ENCODE measurements at regions not wholly inside any gene's neighbourhood (a gene's known extent, or its start where the extent isn't known, plus 50 kb on each side); places are given as distances from the start of the nearest gene placed in this dataset.

GRCh38 chr11:23570828-23571227, 710.6 kb upstream of the CCDC179 start:
- no peak for DNase-seq (ENCODE audit: low read depth in 6 of 9, low spot score in 9 of 9)
- no peak overlapping the region for H3K4me3 ChIP-seq (ENCODE audit: low read length in 2 of 2)
- H3K27ac ChIP-seq (ENCODE audit: low read depth in 1 of 2, low read length in 1 of 2), result no peak overlapping the region
- H3K9me3 ChIP-seq (ENCODE audit: control insufficient read depth in 2 of 2, insufficient read depth in 1 of 2, low read length in 1 of 2), result no peaks in the 10 kb centered on the region
- H3K36me3 ChIP-seq (ENCODE audit: control insufficient read depth in 2 of 2, insufficient read depth in 2 of 2, low read length in 1 of 2), result no peaks in the 10 kb centered on the region
- no peaks in the 10 kb centered on the region for H3K4me1 ChIP-seq (ENCODE audit: control insufficient read depth in 2 of 2, insufficient read depth in 2 of 2, low read length in 2 of 2)
- H3K27me3 ChIP-seq (ENCODE audit: control insufficient read depth in 2 of 2, insufficient read depth in 1 of 2, low read length in 1 of 2), result no peaks in the 10 kb centered on the region

- 89% methylated on average over 1 of the region's 1 CpG for WGBS
- H3K27ac ChIP-seq (ENCODE audit: low read depth in 1 of 2, low read length in 1 of 2), result no peak overlapping the region
These were observed 713.2 kb upstream of the CCDC179 start for GRCh38 chr11:23573429-23573828.

GRCh38 chr11:23574149-23574548, 713.9 kb upstream of the CCDC179 start:
- H3K9me3 ChIP-seq (ENCODE audit: control insufficient read depth in 2 of 2, insufficient read depth in 1 of 2, low read length in 1 of 2), result no peaks in the 10 kb centered on the region
- H3K27ac ChIP-seq (ENCODE audit: low read depth in 1 of 2, low read length in 1 of 2), result no peak overlapping the region
- no peaks in the 10 kb centered on the region for H3K27me3 ChIP-seq (ENCODE audit: control insufficient read depth in 2 of 2, insufficient read depth in 1 of 2, low read length in 1 of 2)
- no peaks in the 10 kb centered on the region for H3K36me3 ChIP-seq (ENCODE audit: control insufficient read depth in 2 of 2, insufficient read depth in 2 of 2, low read length in 1 of 2)
- H3K4me1 ChIP-seq (ENCODE audit: control insufficient read depth in 2 of 2, insufficient read depth in 2 of 2, low read length in 2 of 2), result no peaks in the 10 kb centered on the region
- DNase-seq (ENCODE audit: low read depth in 6 of 9, low spot score in 9 of 9), result no peak
- 81% methylated on average over 3 of the region's 3 CpGs for WGBS
- no peak overlapping the region for H3K4me3 ChIP-seq (ENCODE audit: low read length in 2 of 2)

More at GRCh38 chr11:23573429-23573828, 713.2 kb upstream of the CCDC179 start:
- Histone ChIP-seq H3K36me3 (ENCODE audit: control insufficient read depth in 2 of 2, insufficient read depth in 2 of 2, low read length in 1 of 2) (no peaks in the 10 kb centered on the region), H3K27me3 (ENCODE audit: control insufficient read depth in 2 of 2, insufficient read depth in 1 of 2, low read length in 1 of 2) (no peaks in the 10 kb centered on the region), H3K4me3 (ENCODE audit: low read length in 2 of 2) (no peak overlapping the region), H3K4me1 (ENCODE audit: control insufficient read depth in 2 of 2, insufficient read depth in 2 of 2, low read length in 2 of 2) (no peaks in the 10 kb centered on the region), H3K9me3 (ENCODE audit: control insufficient read depth in 2 of 2, insufficient read depth in 1 of 2, low read length in 1 of 2) (no peaks in the 10 kb centered on the region)
- no peak for DNase-seq (ENCODE audit: low read depth in 6 of 9, low spot score in 9 of 9)

- Histone ChIP-seq H3K36me3 (ENCODE audit: control insufficient read depth in 2 of 2, insufficient read depth in 2 of 2, low read length in 1 of 2) (no peaks in the 10 kb centered on the region), H3K9me3 (ENCODE audit: control insufficient read depth in 2 of 2, insufficient read depth in 1 of 2, low read length in 1 of 2) (no peaks in the 10 kb centered on the region), H3K27ac (ENCODE audit: low read depth in 1 of 2, low read length in 1 of 2) (no peak overlapping the region), H3K4me1 (ENCODE audit: control insufficient read depth in 2 of 2, insufficient read depth in 2 of 2, low read length in 2 of 2) (no peaks in the 10 kb centered on the region), H3K27me3 (ENCODE audit: control insufficient read depth in 2 of 2, insufficient read depth in 1 of 2, low read length in 1 of 2) (no peaks in the 10 kb centered on the region), H3K4me3 (ENCODE audit: low read length in 2 of 2) (no peak overlapping the region)
- 96% methylated on average over 2 of the region's 2 CpGs for WGBS
- no peak for DNase-seq (ENCODE audit: low read depth in 6 of 9, low spot score in 9 of 9)
These were observed 717.0 kb upstream of the CCDC179 start for GRCh38 chr11:23577296-23577695.

- Histone ChIP-seq H3K27me3 (ENCODE audit: control insufficient read depth in 2 of 2, insufficient read depth in 1 of 2, low read length in 1 of 2) (no peaks in the 10 kb centered on the region), H3K9me3 (ENCODE audit: control insufficient read depth in 2 of 2, insufficient read depth in 1 of 2, low read length in 1 of 2) (no peaks in the 10 kb centered on the region), H3K4me1 (ENCODE audit: control insufficient read depth in 2 of 2, insufficient read depth in 2 of 2, low read length in 2 of 2) (no peaks in the 10 kb centered on the region), H3K4me3 (ENCODE audit: low read length in 2 of 2) (no peak overlapping the region), H3K36me3 (ENCODE audit: control insufficient read depth in 2 of 2, insufficient read depth in 2 of 2, low read length in 1 of 2) (no peaks in the 10 kb centered on the region), H3K27ac (ENCODE audit: low read depth in 1 of 2, low read length in 1 of 2) (no peak overlapping the region)
- DNase-seq (ENCODE audit: low read depth in 6 of 9, low spot score in 9 of 9), result no peak
- WGBS, result 95% methylated on average over 2 of the region's 2 CpGs
These were observed 725.3 kb upstream of the CCDC179 start for GRCh38 chr11:23585416-23586104.

GRCh38 chr11:23586173-23586572, 725.9 kb upstream of the CCDC179 start:
- H3K4me3 ChIP-seq (ENCODE audit: low read length in 2 of 2), result no peak overlapping the region
- 77% methylated on average over 1 of the region's 1 CpG for WGBS
- no peak overlapping the region for H3K27ac ChIP-seq (ENCODE audit: low read depth in 1 of 2, low read length in 1 of 2)
- no peaks in the 10 kb centered on the region for H3K9me3 ChIP-seq (ENCODE audit: control insufficient read depth in 2 of 2, insufficient read depth in 1 of 2, low read length in 1 of 2)
- no peaks in the 10 kb centered on the region for H3K4me1 ChIP-seq (ENCODE audit: control insufficient read depth in 2 of 2, insufficient read depth in 2 of 2, low read length in 2 of 2)
- H3K36me3 ChIP-seq (ENCODE audit: control insufficient read depth in 2 of 2, insufficient read depth in 2 of 2, low read length in 1 of 2), result no peaks in the 10 kb centered on the region
- H3K27me3 ChIP-seq (ENCODE audit: control insufficient read depth in 2 of 2, insufficient read depth in 1 of 2, low read length in 1 of 2), result no peaks in the 10 kb centered on the region
- no peak for DNase-seq (ENCODE audit: low read depth in 6 of 9, low spot score in 9 of 9)

GRCh38 chr11:23590596-23591308, 730.5 kb upstream of the CCDC179 start:
- H3K4me3 ChIP-seq (ENCODE audit: low read length in 2 of 2), result no peak overlapping the region
- no peaks in the 10 kb centered on the region for H3K4me1 ChIP-seq (ENCODE audit: control insufficient read depth in 2 of 2, insufficient read depth in 2 of 2, low read length in 2 of 2)
- WGBS, result 78% methylated on average over 3 of the region's 3 CpGs

GRCh38 chr11:23594755-23595154, 734.5 kb upstream of the CCDC179 start:
- Histone ChIP-seq H3K9me3 (ENCODE audit: control insufficient read depth in 2 of 2, insufficient read depth in 1 of 2, low read length in 1 of 2) (no peaks in the 10 kb centered on the region), H3K4me3 (ENCODE audit: low read length in 2 of 2) (no peak overlapping the region), H3K4me1 (ENCODE audit: control insufficient read depth in 2 of 2, insufficient read depth in 2 of 2, low read length in 2 of 2) (no peaks in the 10 kb centered on the region), H3K27ac (ENCODE audit: low read depth in 1 of 2, low read length in 1 of 2) (no peak overlapping the region), H3K27me3 (ENCODE audit: control insufficient read depth in 2 of 2, insufficient read depth in 1 of 2, low read length in 1 of 2) (no peaks in the 10 kb centered on the region), H3K36me3 (ENCODE audit: control insufficient read depth in 2 of 2, insufficient read depth in 2 of 2, low read length in 1 of 2) (no peaks in the 10 kb centered on the region)
- WGBS, result 49% methylated on average over 3 of the region's 3 CpGs
- no peak for DNase-seq (ENCODE audit: low read depth in 6 of 9, low spot score in 9 of 9)

More at GRCh38 chr11:23590596-23591308, 730.5 kb upstream of the CCDC179 start:
- no peak for DNase-seq (ENCODE audit: low read depth in 6 of 9, low spot score in 9 of 9)
- no peak overlapping the region for H3K27ac ChIP-seq (ENCODE audit: low read depth in 1 of 2, low read length in 1 of 2)
- no peaks in the 10 kb centered on the region for H3K9me3 ChIP-seq (ENCODE audit: control insufficient read depth in 2 of 2, insufficient read depth in 1 of 2, low read length in 1 of 2)
- H3K36me3 ChIP-seq (ENCODE audit: control insufficient read depth in 2 of 2, insufficient read depth in 2 of 2, low read length in 1 of 2), result no peaks in the 10 kb centered on the region
- no peaks in the 10 kb centered on the region for H3K27me3 ChIP-seq (ENCODE audit: control insufficient read depth in 2 of 2, insufficient read depth in 1 of 2, low read length in 1 of 2)

GRCh38 chr11:23604966-23605365, 744.7 kb upstream of the CCDC179 start:
- Histone ChIP-seq H3K27ac (ENCODE audit: low read depth in 1 of 2, low read length in 1 of 2) (no peak overlapping the region), H3K36me3 (ENCODE audit: control insufficient read depth in 2 of 2, insufficient read depth in 2 of 2, low read length in 1 of 2) (no peaks in the 10 kb centered on the region), H3K27me3 (ENCODE audit: control insufficient read depth in 2 of 2, insufficient read depth in 1 of 2, low read length in 1 of 2) (no peaks in the 10 kb centered on the region), H3K4me3 (ENCODE audit: low read length in 2 of 2) (no peak overlapping the region), H3K9me3 (ENCODE audit: control insufficient read depth in 2 of 2, insufficient read depth in 1 of 2, low read length in 1 of 2) (no peaks in the 10 kb centered on the region), H3K4me1 (ENCODE audit: control insufficient read depth in 2 of 2, insufficient read depth in 2 of 2, low read length in 2 of 2) (no peaks in the 10 kb centered on the region)
- 97% methylated on average over 3 of the region's 3 CpGs for WGBS
- DNase-seq (ENCODE audit: low read depth in 6 of 9, low spot score in 9 of 9), result no peak

All from thymus (tissue), 11 donors.